ENCODE measurements at regions not wholly inside any gene's neighbourhood (a gene's known extent, or its start where the extent isn't known, plus 50 kb on each side); places are given as distances from the start of the nearest gene placed in this dataset.

GRCh38 chr9:7300484-7300883 lies 499.1 kb downstream of the DMAC1 start:
- intact Hi-C loops (cut with DNase I) = no loop called here
- Histone ChIP-seq H3K4me3 (no peak overlapping the region), H3K36me3 (no peaks in the 10 kb centered on the region), H3K27ac (no peak overlapping the region), H3K4me1 (no peaks in the 10 kb centered on the region), H3K9me3 (no peaks in the 10 kb centered on the region), H3K27me3 (no peaks in the 10 kb centered on the region)
- TF ChIP-seq CTCF (IDR thresholded peaks at IDR 0.05) = no peak
- TF ChIP-seq POLR2A (IDR thresholded peaks at IDR 0.05) = no peak
- DNase-seq = no peak
- 56% methylated on average over 3 of the region's 3 CpGs for WGBS (ENCODE audit: insufficient coverage, low coverage, low lambda C conversion rate, missing lambda C conversion rate)
- no peak for ATAC-seq

- TF ChIP-seq CTCF (IDR thresholded peaks at IDR 0.05) = no peak
- TF ChIP-seq POLR2A (IDR thresholded peaks at IDR 0.05) = no peak
- Histone ChIP-seq H3K4me3 (no peak overlapping the region), H3K27ac (no peak overlapping the region), H3K9me3 (no peaks in the 10 kb centered on the region), H3K36me3 (no peaks in the 10 kb centered on the region), H3K4me1 (no peaks in the 10 kb centered on the region), H3K27me3 (no peaks in the 10 kb centered on the region)
- WGBS (ENCODE audit: insufficient coverage, low coverage, low lambda C conversion rate, missing lambda C conversion rate) = 47% methylated on average over 3 of the region's 3 CpGs
- DNase-seq (no peak), ATAC-seq (peak in 2 of 4 donors; percentile 25 to 32)
- intact Hi-C loops (cut with DNase I) = no loop called here
Measured at GRCh38 chr9:7298123-7298522, 501.5 kb downstream of the DMAC1 start.

- no peak overlapping the region for H3K27ac ChIP-seq
- H3K36me3 ChIP-seq = no peaks in the 10 kb centered on the region
- DNase-seq (no peak), ATAC-seq (no peak)
- H3K4me1 ChIP-seq = no peaks in the 10 kb centered on the region
- WGBS (ENCODE audit: insufficient coverage, low coverage, low lambda C conversion rate, missing lambda C conversion rate) = 82% methylated on average over 1 of the region's 1 CpG
- H3K9me3 ChIP-seq = no peaks in the 10 kb centered on the region
- no peaks in the 10 kb centered on the region for H3K27me3 ChIP-seq
- intact Hi-C loops (cut with DNase I) = no loop called here
- no peak overlapping the region for H3K4me3 ChIP-seq
- TF ChIP-seq CTCF (IDR thresholded peaks at IDR 0.05) = no peak
- no peak for TF ChIP-seq POLR2A (IDR thresholded peaks at IDR 0.05)
Measured at GRCh38 chr9:7297521-7297920, 502.1 kb downstream of the DMAC1 start.

- no peaks in the 10 kb centered on the region for H3K27me3 ChIP-seq
- TF ChIP-seq POLR2A (IDR thresholded peaks at IDR 0.05) (no peak), CTCF (IDR thresholded peaks at IDR 0.05) (no peak)
- intact Hi-C loops (cut with DNase I) = no loop called here
- ATAC-seq (no peak), DNase-seq (no peak)
- H3K4me3 ChIP-seq = no peak overlapping the region
- H3K36me3 ChIP-seq = no peaks in the 10 kb centered on the region
- no peak overlapping the region for H3K27ac ChIP-seq
- H3K9me3 ChIP-seq = no peaks in the 10 kb centered on the region
- WGBS (ENCODE audit: insufficient coverage, low coverage, low lambda C conversion rate, missing lambda C conversion rate) = 86% methylated on average over 1 of the region's 1 CpG
- no peaks in the 10 kb centered on the region for H3K4me1 ChIP-seq
Measured at GRCh38 chr9:7293091-7293490, 506.5 kb downstream of the DMAC1 start.

GRCh38 chr9:7289773-7290172 lies 509.8 kb downstream of the DMAC1 start:
- WGBS (ENCODE audit: insufficient coverage, low coverage, low lambda C conversion rate, missing lambda C conversion rate) = 85% methylated on average over 1 of the region's 1 CpG
- Histone ChIP-seq H3K36me3 (no peaks in the 10 kb centered on the region), H3K27me3 (no peaks in the 10 kb centered on the region), H3K27ac (no peak overlapping the region), H3K4me3 (no peak overlapping the region), H3K4me1 (no peaks in the 10 kb centered on the region), H3K9me3 (no peaks in the 10 kb centered on the region)
- intact Hi-C loops (cut with DNase I) = no loop called here
- DNase-seq = no peak
- TF ChIP-seq CTCF (IDR thresholded peaks at IDR 0.05) (no peak), POLR2A (IDR thresholded peaks at IDR 0.05) (no peak)
- ATAC-seq = no peak

Data from right lobe of liver (tissue), 6 donors.